K562 (cell line): ENCODE measurements at regions not wholly inside any gene's neighbourhood (a gene's known extent, or its start where the extent isn't known, plus 50 kb on each side); places are given as distances from the start of the nearest gene placed in this dataset.

Experiments used
- ADNP ChIP-seq: fragments of 200-800 bp; sonication (Bioruptor generic); IDR thresholded peaks from 2 replicates; pipeline ENCODE4 v1.6.1; 2016; ENCODE audit warnings: missing genetic modification characterization, missing compliant biosample characterization
- BCOR ChIP-seq: fragments of 450-650 bp; IDR thresholded peaks from 2 replicates; pipeline ENCODE4 v1.6.1; 2016
- CTCF ChIP-seq, 3 experiments: IDR thresholded peaks in 2 of 3; conservative IDR thresholded peaks in 1 of 3; 2 replicates each; pipeline ENCODE4 v1.5.1; 2011 to 2012; ENCODE audit warnings: low read length in 3 of 3, mild to moderate bottlenecking in 3 of 3, control low read depth in 2 of 3, improper control_type of control experiment in 1 of 3, inconsistent platforms in 1 of 3, low read depth in 1 of 3, mixed read lengths in 1 of 3, moderate library complexity in 1 of 3; ENCODE audit not compliant: insufficient read depth in 2 of 3
- DLX4 ChIP-seq: fragments of 250-450 bp; sonication (Bioruptor Pico); IDR thresholded peaks from 2 replicates; pipeline ENCODE4 v1.6.1; 2021; ENCODE audit warnings: mild to moderate bottlenecking
- ID3 ChIP-seq, 2 experiments: fragments of 250-450 bp in 1 of 2; fragments of 450-650 bp in 1 of 2; sonication (Bioruptor Pico) in 1 of 2; IDR thresholded peaks; 2 replicates each; pipeline versions ENCODE4 v1.6.1 to v1.8.0; 2016 to 2021; ENCODE audit warnings: mild to moderate bottlenecking in 2 of 2, moderate library complexity in 2 of 2, missing compliant biosample characterization in 1 of 2, missing genetic modification characterization in 1 of 2
- JUNB ChIP-seq: fragments of 450-650 bp; formaldehyde crosslinking; conservative IDR thresholded peaks from 2 replicates; pipeline ENCODE4 v1.4.0; 2020; ENCODE audit warnings: mild to moderate bottlenecking
- PKNOX1 ChIP-seq: fragments of 450-650 bp; IDR thresholded peaks from 2 replicates; pipeline ENCODE4 v1.6.1; 2016
- RBM25 ChIP-seq: fragments of 200-400 bp; formaldehyde crosslinking; IDR thresholded peaks from 2 replicates; pipeline ENCODE4 v1.6.1; 2018; ENCODE audit warnings: low read length, low read depth, moderate library complexity; ENCODE audit not compliant: severe bottlenecking
- SMARCC2 ChIP-seq: fragments of 450-650 bp; IDR thresholded peaks from 2 replicates; pipeline ENCODE4 v1.6.1; 2017; ENCODE audit warnings: antibody characterized with exemption, moderate library complexity, mild to moderate bottlenecking, low read depth
- ZBTB34 ChIP-seq: fragments of 250-450 bp; sonication (Bioruptor Pico); IDR thresholded peaks from 2 replicates; pipeline ENCODE4 v1.8.0; 2021; ENCODE audit warnings: mild to moderate bottlenecking, moderate library complexity
- ZNF395 ChIP-seq: fragments of 200-800 bp; sonication (Bioruptor generic); IDR thresholded peaks from 2 replicates; pipeline ENCODE4 v1.6.1; 2017; ENCODE audit warnings: missing genetic modification characterization, missing compliant biosample characterization
- ZNF436 ChIP-seq: fragments of 250-450, 450-650 bp; sonication (Bioruptor Pico); formaldehyde crosslinking; IDR thresholded peaks from 2 replicates; pipeline ENCODE4 v1.7.0; 2020; ENCODE audit warnings: mild to moderate bottlenecking
- ZNF518B ChIP-seq: fragments of 250-450 bp; sonication (Bioruptor Pico); IDR thresholded peaks from 2 replicates; pipeline ENCODE4 v1.5.0; 2021; ENCODE audit warnings: mild to moderate bottlenecking, moderate library complexity

- no peak for TF ChIP-seq ZBTB34 (CRISPR knock-in tag)
- peak; percentile 89 for TF ChIP-seq ADNP (tag)
- TF ChIP-seq JUNB (CRISPR knock-in tag): no peak
- no peak for TF ChIP-seq ZNF436 (CRISPR knock-in tag)
- peak; percentile 82 for TF ChIP-seq BCOR
- TF ChIP-seq CTCF (IDR thresholded peaks at IDR 0.05 in 2 of 3, conservative IDR thresholded peaks at IDR 0.05 in 1 of 3; ENCODE audit: insufficient read depth in 2 of 3, low read depth in 1 of 3, low read length in 3 of 3): no peak
- no peak for TF ChIP-seq ZNF518B
- TF ChIP-seq PKNOX1: no peak
- no peak for TF ChIP-seq ZNF395
- no peak for TF ChIP-seq DLX4
- no peak for TF ChIP-seq SMARCC2
- TF ChIP-seq RBM25: peak; percentile 91
- no peak for TF ChIP-seq ID3 (CRISPR knock-in tag; IDR thresholded peaks at IDR 0.05)
- TF ChIP-seq ID3 (tag; IDR thresholded peaks at IDR 0.05): no peak
Observed at GRCh38 chr1:25137521-25138395, 94.5 kb downstream of the SYF2 start (continued).
